Mesendoderm (in vitro differentiated cells): ENCODE measurements at regions not wholly inside any gene's neighbourhood (a gene's known extent, or its start where the extent isn't known, plus 50 kb on each side); places are given as distances from the start of the nearest gene placed in this dataset.
A peak's percentile ranks its signal among the peaks of the same experiment; 100 is the strongest.

ENCODE experiments used
- DNase-seq: peaks from one replicate; pipeline ENCODE4 v3.0.0; 2013
- H2AK5ac ChIP-seq: 2 replicates; pipeline ENCODE4 v1.6.1; 2013; ENCODE audit warnings: low read length, inconsistent platforms
- H2BK120ac ChIP-seq: 2 replicates; pipeline ENCODE4 v1.6.1; 2013; ENCODE audit warnings: low read depth, mild to moderate bottlenecking, low read length, moderate library complexity, mixed read lengths
- H2BK15ac ChIP-seq: replicated peaks from 2 replicates; pipeline ENCODE4 v1.6.1; 2013; ENCODE audit warnings: low read depth, mild to moderate bottlenecking, moderate library complexity
- H2BK5ac ChIP-seq: 2 replicates; pipeline ENCODE4 v1.6.1; 2013; ENCODE audit warnings: low read length, inconsistent platforms
- H3K18ac ChIP-seq: 2 replicates; pipeline ENCODE4 v1.6.1; 2013; ENCODE audit warnings: mild to moderate bottlenecking, low read length, mixed read lengths
- H3K23ac ChIP-seq: one replicate; pipeline ENCODE4 v1.6.1; 2013; ENCODE audit warnings: low read length
- H3K27ac ChIP-seq: 2 replicates; pipeline ENCODE4 v1.5.1; 2013; ENCODE audit warnings: low read depth, mild to moderate bottlenecking, inconsistent platforms, low read length, moderate library complexity
- H3K27me3 ChIP-seq: 2 replicates; pipeline ENCODE4 v1.6.1; 2013; ENCODE audit warnings: low read length, control low read depth, mild to moderate bottlenecking, inconsistent platforms; ENCODE audit not compliant: insufficient read depth, poor library complexity
- H3K36me3 ChIP-seq: 2 replicates; pipeline ENCODE4 v1.6.1; 2013; ENCODE audit warnings: low read length, inconsistent platforms; ENCODE audit not compliant: control insufficient read depth, insufficient read depth
- H3K4ac ChIP-seq: one replicate; pipeline ENCODE4 v1.6.1; 2013; ENCODE audit warnings: low read depth, mild to moderate bottlenecking, low read length, moderate library complexity
- H3K4me1 ChIP-seq: 2 replicates; pipeline ENCODE4 v1.6.1; 2013; ENCODE audit warnings: low read depth, low read length, inconsistent platforms; ENCODE audit not compliant: control insufficient read depth
- H3K4me2 ChIP-seq: 2 replicates; pipeline ENCODE4 v1.6.1; 2013; ENCODE audit warnings: low read length
- H3K4me3 ChIP-seq: 2 replicates; pipeline ENCODE4 v1.5.1; 2013; ENCODE audit warnings: mild to moderate bottlenecking, low read length
- H3K56ac ChIP-seq: one replicate; pipeline ENCODE4 v1.6.1; 2013; ENCODE audit warnings: low read length
- H3K79me1 ChIP-seq: 2 replicates; pipeline ENCODE4 v1.6.1; 2013; ENCODE audit warnings: low read length, inconsistent platforms
- H3K79me2 ChIP-seq: 2 replicates; pipeline ENCODE4 v1.6.1; 2013; ENCODE audit warnings: mild to moderate bottlenecking, low read length; ENCODE audit not compliant: control insufficient read depth, insufficient read depth
- H3K9ac ChIP-seq: 2 replicates; pipeline ENCODE4 v1.6.1; 2013; ENCODE audit warnings: low read length, inconsistent platforms
- H4K5ac ChIP-seq: one replicate; pipeline ENCODE4 v1.6.1; 2013; ENCODE audit warnings: low read length
- H4K8ac ChIP-seq: one replicate; pipeline ENCODE4 v1.6.1; 2013; ENCODE audit warnings: low read depth, mild to moderate bottlenecking, control low read depth, low read length, moderate library complexity
- WGBS: extraction: QIAGEN DNeasy Blood & Tissue Kit; methylation state at CpG from one replicate; pipeline ENCODE4 v1.1.7; 2013; ENCODE audit warnings: low lambda C conversion rate, missing lambda C conversion rate; ENCODE audit not compliant: insufficient coverage; ENCODE audit errors: extremely low coverage; 5-methylcytosine and 5-hydroxymethylcytosine counted together

DNA sequence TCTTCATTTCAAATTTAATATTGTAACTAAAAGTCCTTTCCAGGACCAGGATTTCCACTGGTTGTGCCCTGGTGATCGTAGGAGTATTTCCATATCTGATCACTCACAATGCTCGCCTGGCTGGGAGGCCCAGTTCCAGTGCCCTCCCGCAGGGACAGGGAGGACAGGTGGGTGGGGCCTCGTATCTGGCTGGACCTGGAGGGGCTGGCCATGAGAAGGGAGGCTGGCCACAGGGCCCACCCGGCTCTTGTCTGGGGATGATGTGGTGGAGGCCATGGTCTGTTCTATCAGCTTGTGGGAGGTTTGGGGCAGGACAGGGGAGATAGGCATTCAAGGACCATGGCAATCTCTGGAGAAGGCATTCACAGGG lies 286.4 kb downstream of the GADD45G start:
- H4K5ac ChIP-seq, result no peak overlapping the region
- H3K23ac ChIP-seq, result no peak overlapping the region
- H2BK15ac ChIP-seq, result no peak overlapping the region

DNA sequence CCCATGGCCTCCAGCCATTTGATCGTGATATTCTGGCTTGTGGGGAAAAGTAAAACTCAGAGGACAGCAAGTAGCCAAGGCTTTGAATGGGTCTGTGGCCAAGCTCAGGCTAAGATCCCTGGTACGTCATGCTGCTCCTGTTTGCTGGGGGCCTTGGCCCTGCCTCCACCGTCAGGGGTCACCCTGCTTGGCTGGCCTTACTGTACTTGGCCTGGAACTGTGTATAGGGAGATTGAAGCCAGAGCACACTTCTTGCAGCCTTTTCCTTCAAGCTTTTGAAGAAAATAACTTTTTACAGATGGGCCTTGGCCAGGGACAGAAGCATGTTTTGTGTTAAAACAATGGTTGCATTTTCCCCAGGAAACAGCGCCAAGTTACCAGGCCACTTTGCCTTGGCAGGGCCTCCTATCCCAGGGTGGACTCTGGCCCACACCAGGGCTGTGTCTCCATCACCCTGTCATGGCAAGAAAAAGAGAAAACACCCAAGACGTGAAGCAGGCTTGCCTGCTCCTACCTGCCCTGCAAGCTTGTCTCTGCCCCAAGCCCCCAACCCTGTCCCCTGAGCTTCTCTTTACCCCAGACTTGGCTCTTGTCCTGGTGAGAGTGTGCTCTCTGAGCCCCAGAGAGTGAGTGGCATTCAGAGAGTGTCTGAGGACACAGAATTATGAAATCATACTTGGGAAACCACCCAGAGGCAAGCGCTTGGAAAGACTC lies 286.9 kb downstream of the GADD45G start:
- Histone ChIP-seq H3K36me3 (no peaks in the 10 kb centered on the region), H3K23ac (no peak overlapping the region), H2AK5ac (no peak overlapping the region), H2BK5ac (no peak overlapping the region), H2BK15ac (no peak overlapping the region), H3K27ac (no peak overlapping the region), H3K4me1 (peaks cover 5% of the 10 kb centered on the region), H3K4me3 (no peak overlapping the region), H3K79me2 (no peaks in the 10 kb centered on the region), H2BK120ac (no peak overlapping the region), H3K79me1 (no peaks in the 10 kb centered on the region), H4K8ac (no peak overlapping the region), H3K56ac (no peak overlapping the region), H3K18ac (no peak overlapping the region), H3K27me3 (no peaks in the 10 kb centered on the region), H3K4ac (no peak overlapping the region), H4K5ac (no peak overlapping the region), H3K9ac (no peak overlapping the region), H3K4me2 (no peak overlapping the region)
- no peak for DNase-seq
- no CpG with 5 or more reads among the region's 6 CpGs for WGBS

More for the DNA sequence above, 286.4 kb downstream of the GADD45G start:
- no peak overlapping the region for H4K8ac ChIP-seq
- no peaks in the 10 kb centered on the region for H3K79me2 ChIP-seq
- H3K4ac ChIP-seq, result no peak overlapping the region
- no peaks in the 10 kb centered on the region for H3K36me3 ChIP-seq
- H3K4me2 ChIP-seq, result no peak overlapping the region
- no peak overlapping the region for H3K4me3 ChIP-seq
- H3K79me1 ChIP-seq, result no peaks in the 10 kb centered on the region
- no CpG with 5 or more reads among the region's 5 CpGs for WGBS
- no peak for DNase-seq
- no peak overlapping the region for H2AK5ac ChIP-seq
- H3K18ac ChIP-seq, result no peak overlapping the region
- H3K27ac ChIP-seq, result no peak overlapping the region
- no peak overlapping the region for H2BK5ac ChIP-seq
- H2BK120ac ChIP-seq, result no peak overlapping the region
- H3K4me1 ChIP-seq, result no peaks in the 10 kb centered on the region
- H3K56ac ChIP-seq, result no peak overlapping the region
- H3K9ac ChIP-seq, result no peak overlapping the region
- H3K27me3 ChIP-seq, result no peaks in the 10 kb centered on the region

DNA sequence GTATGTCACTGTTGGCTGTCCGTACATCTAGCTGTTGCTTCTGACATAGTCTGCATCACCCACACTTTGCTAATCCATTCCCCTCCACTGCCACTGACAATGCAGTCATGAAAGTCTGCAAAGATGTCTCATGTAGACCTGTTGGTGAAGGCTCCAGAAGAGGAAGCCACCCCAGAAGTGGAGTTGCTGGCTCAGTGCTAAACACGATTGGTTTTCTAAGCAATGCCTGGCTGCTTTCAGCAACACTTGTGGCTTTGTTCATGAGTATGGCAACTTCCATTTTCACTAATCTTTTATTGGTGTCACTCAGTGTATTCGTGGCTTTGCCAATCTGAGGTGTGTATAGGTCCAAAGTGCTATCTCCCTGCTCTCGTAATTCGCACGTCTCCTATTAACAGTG lies 288.1 kb downstream of the GADD45G start:
- no peak overlapping the region for H4K5ac ChIP-seq
- H3K79me1 ChIP-seq, result no peaks in the 10 kb centered on the region
- DNase-seq, result no peak
- no peak overlapping the region for H3K56ac ChIP-seq
- H3K23ac ChIP-seq, result no peak overlapping the region
- H3K4me1 ChIP-seq, result peaks cover 5% of the 10 kb centered on the region
- no peaks in the 10 kb centered on the region for H3K36me3 ChIP-seq
- H3K9ac ChIP-seq, result no peak overlapping the region
- H3K18ac ChIP-seq, result no peak overlapping the region
- no peak overlapping the region for H2BK15ac ChIP-seq
- H3K27ac ChIP-seq, result no peak overlapping the region
- no peak overlapping the region for H3K4me2 ChIP-seq
- H3K4me3 ChIP-seq, result no peak overlapping the region
- no CpG with 5 or more reads among the region's 6 CpGs for WGBS
- no peak overlapping the region for H2AK5ac ChIP-seq
- no peak overlapping the region for H3K4ac ChIP-seq
- no peak overlapping the region for H4K8ac ChIP-seq
- no peaks in the 10 kb centered on the region for H3K27me3 ChIP-seq
- H3K79me2 ChIP-seq, result no peaks in the 10 kb centered on the region
- no peak overlapping the region for H2BK5ac ChIP-seq
- H2BK120ac ChIP-seq, result no peak overlapping the region

- no peak for DNase-seq
- Histone ChIP-seq H3K27me3 (no peaks in the 10 kb centered on the region), H3K4me1 (peaks cover 5% of the 10 kb centered on the region), H3K79me1 (no peaks in the 10 kb centered on the region), H4K5ac (no peak overlapping the region), H3K4me2 (no peak overlapping the region), H3K79me2 (no peaks in the 10 kb centered on the region), H3K4me3 (no peak overlapping the region), H3K56ac (no peak overlapping the region), H3K27ac (no peak overlapping the region), H3K4ac (no peak overlapping the region), H2AK5ac (no peak overlapping the region), H3K9ac (no peak overlapping the region), H4K8ac (no peak overlapping the region), H2BK5ac (no peak overlapping the region), H3K23ac (no peak overlapping the region), H2BK15ac (no peak overlapping the region), H3K36me3 (no peaks in the 10 kb centered on the region), H3K18ac (no peak overlapping the region), H2BK120ac (no peak overlapping the region)
- no CpG with 5 or more reads among the region's 2 CpGs for WGBS
Measured at GRCh38 chr9:89893886-89894285, 289.1 kb downstream of the GADD45G start.

DNA sequence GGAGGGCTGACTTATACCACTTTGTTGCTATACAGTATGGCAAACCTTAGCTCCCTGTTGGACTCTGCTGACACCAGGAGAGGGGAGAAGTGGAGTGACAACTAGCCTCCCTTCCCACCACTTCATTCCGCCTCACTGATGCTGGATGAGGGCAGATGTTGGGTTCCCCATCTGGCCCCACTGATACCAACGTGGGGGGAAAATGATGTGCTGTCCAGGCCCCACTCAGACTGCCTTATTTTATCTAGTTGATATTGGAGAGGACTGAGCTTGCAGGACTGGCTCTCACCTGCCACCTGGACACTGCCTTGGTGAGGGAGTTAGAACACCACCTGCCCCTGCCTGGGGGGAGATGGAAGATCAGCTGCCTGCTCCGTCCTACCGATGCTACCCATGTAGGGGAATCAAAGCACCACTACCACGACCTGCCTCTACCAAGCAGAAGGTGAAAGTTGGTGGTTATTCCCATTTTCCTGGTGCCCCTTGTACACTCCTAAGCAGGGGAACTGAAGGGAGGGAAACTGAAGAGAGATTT lies 292.1 kb downstream of the GADD45G start:
- Histone ChIP-seq H4K8ac (no peak overlapping the region), H3K4me3 (no peak overlapping the region), H3K36me3 (no peaks in the 10 kb centered on the region), H3K27ac (no peak overlapping the region), H3K4ac (no peak overlapping the region), H4K5ac (no peak overlapping the region), H2BK15ac (no peak overlapping the region), H3K79me2 (no peaks in the 10 kb centered on the region), H2BK5ac (no peak overlapping the region), H3K56ac (no peak overlapping the region), H3K18ac (no peak overlapping the region), H3K4me2 (no peak overlapping the region), H2AK5ac (no peak overlapping the region), H3K9ac (no peak overlapping the region), H3K23ac (no peak overlapping the region), H3K4me1 (peaks cover 5% of the 10 kb centered on the region), H3K79me1 (no peaks in the 10 kb centered on the region), H3K27me3 (no peaks in the 10 kb centered on the region), H2BK120ac (no peak overlapping the region)
- no peak for DNase-seq
- WGBS, result no CpG with 5 or more reads among the region's 5 CpGs

- Histone ChIP-seq H3K36me3 (no peaks in the 10 kb centered on the region), H3K79me2 (no peaks in the 10 kb centered on the region), H3K27ac (no peak overlapping the region), H3K4me3 (no peak overlapping the region), H3K4ac (no peak overlapping the region), H4K5ac (no peak overlapping the region), H3K4me2 (no peak overlapping the region), H3K79me1 (no peaks in the 10 kb centered on the region), H3K27me3 (no peaks in the 10 kb centered on the region), H2BK15ac (no peak overlapping the region), H2BK120ac (no peak overlapping the region), H3K23ac (no peak overlapping the region), H3K9ac (no peak overlapping the region), H3K18ac (peak overlapping the region; percentile 73), H2AK5ac (no peak overlapping the region), H3K4me1 (peaks cover 5% of the 10 kb centered on the region), H2BK5ac (no peak overlapping the region), H4K8ac (no peak overlapping the region), H3K56ac (no peak overlapping the region)
- DNase-seq, result peak; percentile 74
- no CpG with 5 or more reads among the region's 3 CpGs for WGBS
Measured at GRCh38 chr9:89899573-89899972, 294.8 kb downstream of the GADD45G start.
